ENCODE measurements at regions not wholly inside any gene's neighbourhood (a gene's known extent, or its start where the extent isn't known, plus 50 kb on each side); places are given as distances from the start of the nearest gene placed in this dataset.
"Not testable (repeated sequence)": the region's sequence is repeated elsewhere in the genome, so short reads cannot be mapped to it uniquely, and the experiment has no call there.

DNA sequence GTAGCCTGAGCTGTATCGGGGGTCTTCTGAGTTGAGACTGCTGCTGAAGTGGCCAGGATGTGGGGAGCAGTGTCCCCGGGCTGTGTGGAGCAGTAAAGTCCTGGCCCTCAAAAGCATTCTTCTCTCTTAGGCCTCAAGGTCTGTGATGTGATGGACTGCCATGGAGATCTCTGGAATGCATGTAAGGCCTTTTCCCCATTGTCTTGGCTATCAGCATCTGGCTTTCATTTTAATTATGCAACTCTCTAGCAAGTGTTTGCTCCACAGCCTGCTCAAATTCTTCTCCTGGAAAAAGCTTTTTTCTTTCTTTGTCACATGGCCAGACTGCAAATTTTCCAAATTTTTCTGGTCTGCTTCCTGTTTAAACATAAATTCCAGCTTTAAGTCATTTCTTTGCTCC is 229.3 kb downstream of the POTEH start:
- H3K79me2 ChIP-seq (ENCODE audit: insufficient read depth, low read length); H4K91ac ChIP-seq (ENCODE audit: insufficient read length, low read depth, low read length); H3K14ac ChIP-seq (ENCODE audit: insufficient read depth, low read length); H3K9me3 ChIP-seq (ENCODE audit: control insufficient read depth, low read depth, low read length); H2BK12ac ChIP-seq (ENCODE audit: insufficient read length, low read depth, low read length); H3K79me1 ChIP-seq (ENCODE audit: insufficient read depth, low read depth, low read length, poor library complexity, severe bottlenecking); H3K4me3 Mint-ChIP-seq; H3K27me3 ChIP-seq (ENCODE audit: insufficient read depth, low read length); H3K27ac ChIP-seq (ENCODE audit: insufficient read length, low read depth, low read length); H2AFZ ChIP-seq (ENCODE audit: low read length); H3K4me2 ChIP-seq (ENCODE audit: insufficient read depth, insufficient read length, low read length); DNase-seq; H2AK5ac ChIP-seq (ENCODE audit: insufficient read length, low read length); H4K20me1 ChIP-seq (ENCODE audit: control insufficient read depth, insufficient read depth, insufficient read length); H3K27ac Mint-ChIP-seq; H2BK120ac ChIP-seq (ENCODE audit: low read depth, low read length, poor library complexity, severe bottlenecking); H3K4me1 Mint-ChIP-seq; H3K23ac ChIP-seq (ENCODE audit: insufficient read length, low read depth, low read length); H3K9ac ChIP-seq (ENCODE audit: extremely low read depth, insufficient read length, low read length); H2BK5ac ChIP-seq (ENCODE audit: insufficient read length, low read length); H3K18ac ChIP-seq (ENCODE audit: insufficient read length, low read depth, low read length); H3K23me2 ChIP-seq (ENCODE audit: insufficient read length, low read depth, low read length, poor library complexity, severe bottlenecking); H2BK20ac ChIP-seq (ENCODE audit: low read depth, low read length, poor library complexity, severe bottlenecking); H3K4me1 ChIP-seq (ENCODE audit: insufficient read depth, low read length); H3K27me3 Mint-ChIP-seq (ENCODE audit: low read depth); H4K5ac ChIP-seq (ENCODE audit: insufficient read length, low read depth, low read length); H3K4ac ChIP-seq (ENCODE audit: low read depth, low read length); H3K56ac ChIP-seq (ENCODE audit: insufficient read length, low read depth, low read length); H2BK15ac ChIP-seq (ENCODE audit: low read depth, low read length); H4K8ac ChIP-seq (replicated peaks; ENCODE audit: insufficient read length, low read depth, low read length); H3T11ph ChIP-seq (ENCODE audit: low read length); H3K36me3 Mint-ChIP-seq (ENCODE audit: insufficient read depth in 1 of 3, low read depth in 3 of 3): not testable (repeated sequence)
- no CpG with 5 or more reads among the region's 2 CpGs for WGBS (ENCODE audit: extremely low coverage, insufficient read length, low lambda C conversion rate)
- peaks cover 22 to 30% of the 10 kb centered on the region in 2 experiments for H3K9me3 Mint-ChIP-seq

DNA sequence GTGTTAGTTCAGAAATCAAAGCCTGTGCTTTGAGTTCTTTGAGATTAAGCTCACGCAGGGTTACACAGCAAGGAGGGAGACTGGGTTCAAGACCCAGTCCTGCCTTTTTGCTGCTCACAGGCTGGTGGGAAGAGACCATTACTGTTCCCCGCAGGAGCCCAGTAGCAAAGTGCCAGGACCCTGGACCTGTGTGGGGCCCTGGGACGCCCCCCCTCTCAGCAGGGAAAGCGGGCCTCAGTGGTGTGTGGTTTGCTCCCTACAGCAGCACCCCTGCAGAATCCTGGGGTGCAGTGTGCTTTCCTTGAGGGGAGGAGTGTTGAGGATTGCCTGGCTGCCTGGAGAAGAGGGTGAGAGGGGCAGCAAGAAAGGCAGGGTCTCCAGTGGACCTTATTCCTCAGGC is 231.1 kb downstream of the POTEH start:
- H3K27me3 Mint-ChIP-seq (ENCODE audit: low read depth); H3T11ph ChIP-seq (ENCODE audit: low read length); H2BK20ac ChIP-seq (ENCODE audit: low read depth, low read length, poor library complexity, severe bottlenecking); H3K4me3 Mint-ChIP-seq; H4K20me1 ChIP-seq (ENCODE audit: control insufficient read depth, insufficient read depth, insufficient read length); H2BK5ac ChIP-seq (ENCODE audit: insufficient read length, low read length); H3K23ac ChIP-seq (ENCODE audit: insufficient read length, low read depth, low read length); H3K9ac ChIP-seq (ENCODE audit: extremely low read depth, insufficient read length, low read length); H3K18ac ChIP-seq (ENCODE audit: insufficient read length, low read depth, low read length); H2AK5ac ChIP-seq (ENCODE audit: insufficient read length, low read length); H3K56ac ChIP-seq (ENCODE audit: insufficient read length, low read depth, low read length); H3K79me2 ChIP-seq (ENCODE audit: insufficient read depth, low read length); H3K14ac ChIP-seq (ENCODE audit: insufficient read depth, low read length); DNase-seq; H2BK120ac ChIP-seq (ENCODE audit: low read depth, low read length, poor library complexity, severe bottlenecking); H2AFZ ChIP-seq (ENCODE audit: low read length); H2BK12ac ChIP-seq (ENCODE audit: insufficient read length, low read depth, low read length); H3K9me3 ChIP-seq (ENCODE audit: control insufficient read depth, low read depth, low read length); H3K36me3 Mint-ChIP-seq (ENCODE audit: insufficient read depth in 1 of 3, low read depth in 3 of 3); H4K91ac ChIP-seq (ENCODE audit: insufficient read length, low read depth, low read length); H3K27me3 ChIP-seq (ENCODE audit: insufficient read depth, low read length); H3K23me2 ChIP-seq (ENCODE audit: insufficient read length, low read depth, low read length, poor library complexity, severe bottlenecking); H3K27ac ChIP-seq (ENCODE audit: insufficient read length, low read depth, low read length); H4K8ac ChIP-seq (replicated peaks; ENCODE audit: insufficient read length, low read depth, low read length); H3K79me1 ChIP-seq (ENCODE audit: insufficient read depth, low read depth, low read length, poor library complexity, severe bottlenecking); H2BK15ac ChIP-seq (ENCODE audit: low read depth, low read length); H3K4me2 ChIP-seq (ENCODE audit: insufficient read depth, insufficient read length, low read length); H3K4me1 Mint-ChIP-seq; H4K5ac ChIP-seq (ENCODE audit: insufficient read length, low read depth, low read length); H3K4ac ChIP-seq (ENCODE audit: low read depth, low read length); H3K4me1 ChIP-seq (ENCODE audit: insufficient read depth, low read length); H3K27ac Mint-ChIP-seq: not testable (repeated sequence)
- H3K9me3 Mint-ChIP-seq, result peaks cover 25 to 33% of the 10 kb centered on the region in 2 experiments
- no CpG with 5 or more reads among the region's 4 CpGs for WGBS (ENCODE audit: extremely low coverage, insufficient read length, low lambda C conversion rate)

DNA sequence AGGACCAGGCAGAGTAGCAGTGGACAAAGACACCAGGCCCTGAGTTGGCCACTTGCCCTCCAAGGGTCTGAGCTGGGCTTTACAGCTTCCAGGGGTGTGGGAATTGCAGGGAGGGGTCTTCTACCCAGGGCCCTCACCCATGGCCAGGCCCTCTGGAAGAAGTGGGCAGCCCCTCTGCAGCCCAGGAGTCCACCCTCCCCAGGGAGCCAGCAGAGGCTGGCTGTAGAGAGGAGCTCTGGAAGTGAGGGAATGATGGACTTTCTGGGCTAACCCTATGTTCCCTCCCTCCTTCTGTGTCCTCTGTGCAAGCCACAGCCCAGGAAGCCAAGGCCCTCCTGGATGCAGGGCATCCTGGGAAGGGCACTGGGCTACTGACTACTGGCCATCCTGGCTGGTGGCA is 232.3 kb downstream of the POTEH start:
- not testable (repeated sequence) for H2BK12ac ChIP-seq (ENCODE audit: insufficient read length, low read depth, low read length); H2AFZ ChIP-seq (ENCODE audit: low read length); H3K27ac ChIP-seq (ENCODE audit: insufficient read length, low read depth, low read length); H2BK15ac ChIP-seq (ENCODE audit: low read depth, low read length); H3K4me3 Mint-ChIP-seq; H3K23ac ChIP-seq (ENCODE audit: insufficient read length, low read depth, low read length); H3K18ac ChIP-seq (ENCODE audit: insufficient read length, low read depth, low read length); H3K14ac ChIP-seq (ENCODE audit: insufficient read depth, low read length); H2BK20ac ChIP-seq (ENCODE audit: low read depth, low read length, poor library complexity, severe bottlenecking); H3K9me3 ChIP-seq (ENCODE audit: control insufficient read depth, low read depth, low read length); H3K23me2 ChIP-seq (ENCODE audit: insufficient read length, low read depth, low read length, poor library complexity, severe bottlenecking); H3K79me1 ChIP-seq (ENCODE audit: insufficient read depth, low read depth, low read length, poor library complexity, severe bottlenecking); H3K79me2 ChIP-seq (ENCODE audit: insufficient read depth, low read length); DNase-seq; H3K9ac ChIP-seq (ENCODE audit: extremely low read depth, insufficient read length, low read length); H3K4me1 ChIP-seq (ENCODE audit: insufficient read depth, low read length); H3K27me3 Mint-ChIP-seq (ENCODE audit: low read depth); H3K56ac ChIP-seq (ENCODE audit: insufficient read length, low read depth, low read length); H3T11ph ChIP-seq (ENCODE audit: low read length); H2BK5ac ChIP-seq (ENCODE audit: insufficient read length, low read length); H3K36me3 Mint-ChIP-seq (ENCODE audit: insufficient read depth in 1 of 3, low read depth in 3 of 3); H4K20me1 ChIP-seq (ENCODE audit: control insufficient read depth, insufficient read depth, insufficient read length); H4K91ac ChIP-seq (ENCODE audit: insufficient read length, low read depth, low read length); H3K4me2 ChIP-seq (ENCODE audit: insufficient read depth, insufficient read length, low read length); H2BK120ac ChIP-seq (ENCODE audit: low read depth, low read length, poor library complexity, severe bottlenecking); H3K4ac ChIP-seq (ENCODE audit: low read depth, low read length); H2AK5ac ChIP-seq (ENCODE audit: insufficient read length, low read length); H3K27ac Mint-ChIP-seq; H3K27me3 ChIP-seq (ENCODE audit: insufficient read depth, low read length); H4K5ac ChIP-seq (ENCODE audit: insufficient read length, low read depth, low read length); H4K8ac ChIP-seq (replicated peaks; ENCODE audit: insufficient read length, low read depth, low read length); H3K4me1 Mint-ChIP-seq
- peaks cover 21 to 32% of the 10 kb centered on the region in 2 experiments for H3K9me3 Mint-ChIP-seq

Data from H9 (cell line).